ENCODE measurements at regions not wholly inside any gene's neighbourhood (a gene's known extent, or its start where the extent isn't known, plus 50 kb on each side); places are given as distances from the start of the nearest gene placed in this dataset.

- Histone ChIP-seq H3K56ac (ENCODE audit: insufficient read length, low read depth, low read length) (no peak overlapping the region), H3K23me2 (ENCODE audit: insufficient read length, low read depth, low read length, poor library complexity, severe bottlenecking) (no peaks in the 10 kb centered on the region), H3K79me2 (ENCODE audit: insufficient read depth, low read length) (no peaks in the 10 kb centered on the region), H3K9ac (ENCODE audit: extremely low read depth, insufficient read length, low read length) (no peak overlapping the region), H3K27ac (ENCODE audit: insufficient read length, low read depth, low read length) (no peak overlapping the region), H2AK5ac (ENCODE audit: insufficient read length, low read length) (no peak overlapping the region), H2BK20ac (ENCODE audit: low read depth, low read length, poor library complexity, severe bottlenecking) (no peak overlapping the region), H3K4ac (ENCODE audit: low read depth, low read length) (no peak overlapping the region), H3K23ac (ENCODE audit: insufficient read length, low read depth, low read length) (no peak overlapping the region), H4K91ac (ENCODE audit: insufficient read length, low read depth, low read length) (no peak overlapping the region), H3K9me3 (ENCODE audit: control insufficient read depth, low read depth, low read length) (no peaks in the 10 kb centered on the region), H4K5ac (ENCODE audit: insufficient read length, low read depth, low read length) (no peak overlapping the region), H3T11ph (ENCODE audit: low read length) (no peak overlapping the region), H3K4me1 (ENCODE audit: insufficient read depth, low read length) (no peaks in the 10 kb centered on the region), H3K14ac (ENCODE audit: insufficient read depth, low read length) (no peak overlapping the region), H4K20me1 (ENCODE audit: control insufficient read depth, insufficient read depth, insufficient read length) (no peaks in the 10 kb centered on the region), H2AFZ (ENCODE audit: low read length) (no peak overlapping the region), H4K8ac (replicated peaks; ENCODE audit: insufficient read length, low read depth, low read length) (no peak overlapping the region), H3K79me1 (ENCODE audit: insufficient read depth, low read depth, low read length, poor library complexity, severe bottlenecking) (no peaks in the 10 kb centered on the region), H2BK5ac (ENCODE audit: insufficient read length, low read length) (no peak overlapping the region), H2BK12ac (ENCODE audit: insufficient read length, low read depth, low read length) (no peak overlapping the region), H2BK15ac (ENCODE audit: low read depth, low read length) (no peak overlapping the region), H3K4me2 (ENCODE audit: insufficient read depth, insufficient read length, low read length) (no peak overlapping the region), H3K18ac (ENCODE audit: insufficient read length, low read depth, low read length) (no peak overlapping the region), H3K27me3 (ENCODE audit: insufficient read depth, low read length) (no peaks in the 10 kb centered on the region), H2BK120ac (ENCODE audit: low read depth, low read length, poor library complexity, severe bottlenecking) (no peak overlapping the region)
- Mint-ChIP-seq H3K27me3 (ENCODE audit: low read depth) (no peaks in the 10 kb centered on the region; the same call in 1 of the 2 replicates), H3K4me1 (peaks cover 0 to 4% of the 10 kb centered on the region in 2 experiments; a peak in 2 of 4 replicates), H3K36me3 (ENCODE audit: insufficient read depth in 1 of 3, low read depth in 3 of 3) (no peaks in the 10 kb centered on the region), H3K4me3 (no peak overlapping the region), H3K9me3 (no peaks in the 10 kb centered on the region), H3K27ac (no peak overlapping the region)
- TF ChIP-seq, protein P1, sequence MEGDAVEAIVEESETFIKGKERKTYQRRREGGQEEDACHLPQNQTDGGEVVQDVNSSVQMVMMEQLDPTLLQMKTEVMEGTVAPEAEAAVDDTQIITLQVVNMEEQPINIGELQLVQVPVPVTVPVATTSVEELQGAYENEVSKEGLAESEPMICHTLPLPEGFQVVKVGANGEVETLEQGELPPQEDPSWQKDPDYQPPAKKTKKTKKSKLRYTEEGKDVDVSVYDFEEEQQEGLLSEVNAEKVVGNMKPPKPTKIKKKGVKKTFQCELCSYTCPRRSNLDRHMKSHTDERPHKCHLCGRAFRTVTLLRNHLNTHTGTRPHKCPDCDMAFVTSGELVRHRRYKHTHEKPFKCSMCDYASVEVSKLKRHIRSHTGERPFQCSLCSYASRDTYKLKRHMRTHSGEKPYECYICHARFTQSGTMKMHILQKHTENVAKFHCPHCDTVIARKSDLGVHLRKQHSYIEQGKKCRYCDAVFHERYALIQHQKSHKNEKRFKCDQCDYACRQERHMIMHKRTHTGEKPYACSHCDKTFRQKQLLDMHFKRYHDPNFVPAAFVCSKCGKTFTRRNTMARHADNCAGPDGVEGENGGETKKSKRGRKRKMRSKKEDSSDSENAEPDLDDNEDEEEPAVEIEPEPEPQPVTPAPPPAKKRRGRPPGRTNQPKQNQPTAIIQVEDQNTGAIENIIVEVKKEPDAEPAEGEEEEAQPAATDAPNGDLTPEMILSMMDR (conservative IDR thresholded peaks at IDR 0.05) = no peak
- no peak for DNase-seq
These were observed 125.3 kb upstream of the PLCB4 start for GRCh38 chr20:8943631-8944030.

All from H9 (cell line).